Erythroblast (primary cell): ENCODE measurements at regions not wholly inside any gene's neighbourhood (a gene's known extent, or its start where the extent isn't known, plus 50 kb on each side); places are given as distances from the start of the nearest gene placed in this dataset.

Experiments
- GATA1 ChIP-seq: IDR thresholded peaks from 2 replicates; pipeline ENCODE4 v1.6.1; 2011; ENCODE audit warnings: low read depth, mild to moderate bottlenecking, control low read depth, low read length, moderate library complexity
- POLR2A ChIP-seq: IDR thresholded peaks from 2 replicates; pipeline ENCODE4 v1.6.1; 2011; ENCODE audit warnings: mild to moderate bottlenecking, low read length

- TF ChIP-seq POLR2A (no peak), GATA1 (no peak)
Measured at GRCh38 chrX:125203737-125204578, 115.7 kb upstream of the TEX13C start.
